ENCODE measurements at regions not wholly inside any gene's neighbourhood (a gene's known extent, or its start where the extent isn't known, plus 50 kb on each side); places are given as distances from the start of the nearest gene placed in this dataset.

GRCh38 chr2:58535182-58535581 lies 294.1 kb upstream of the FANCL start:
- no peak for TF ChIP-seq CREB5 (CRISPR knock-in tag; IDR thresholded peaks at IDR 0.05; ENCODE audit: low read depth)
- no peak for TF ChIP-seq ZFP3 (CRISPR knock-in tag; IDR thresholded peaks at IDR 0.05)
- no peak for TF ChIP-seq ARNTL (CRISPR knock-in tag; IDR thresholded peaks at IDR 0.05; ENCODE audit: borderline replicate concordance, low read depth)
- no peak for TF ChIP-seq SNAI2 (CRISPR knock-in tag; IDR thresholded peaks at IDR 0.05)
- TF ChIP-seq TOX (CRISPR knock-in tag; IDR thresholded peaks at IDR 0.05; ENCODE audit: borderline replicate concordance), result no peak
- TF ChIP-seq TCF4 (CRISPR knock-in tag; IDR thresholded peaks at IDR 0.05; ENCODE audit: borderline replicate concordance), result no peak
- no peak for TF ChIP-seq GLIS3 (CRISPR knock-in tag; IDR thresholded peaks at IDR 0.05)
- TF ChIP-seq RARB (CRISPR knock-in tag; IDR thresholded peaks at IDR 0.05), result no peak
- no peak for TF ChIP-seq ESRRG (CRISPR knock-in tag; IDR thresholded peaks at IDR 0.05)
- no peak for TF ChIP-seq CSDC2 (CRISPR knock-in tag; IDR thresholded peaks at IDR 0.05)
